IMR-90 (cell line): ENCODE measurements at regions not wholly inside any gene's neighbourhood (a gene's known extent, or its start where the extent isn't known, plus 50 kb on each side); places are given as distances from the start of the nearest gene placed in this dataset.

ENCODE experiments used
- ATAC-seq: fragments of 200-7000 bp; cut with Tn5 transposase; 2 replicates; pipeline ENCODE4 v1.9.1; 2020; ENCODE audit warnings: low read depth, mild to moderate bottlenecking, moderate library complexity
- BruUV-seq: library from RNA; stranded (reverse); fragments of 400-500 nt; replicated peaks from 2 replicates; lab custom pipeline; 2021; lab: Mats Ljungman, UMichigan
- CTCF ChIA-PET: fragments of 300-600 bp; formaldehyde crosslinking; extraction: SDS; loops from one replicate; lab custom pipeline; 2021; ENCODE audit warnings: antibody characterized with exemption; lab: Yijun Ruan, JAX
- POLR2A ChIA-PET: fragments of 300-600 bp; sonication (Branson Sonifier 250); formaldehyde crosslinking; loops from one replicate; lab custom pipeline; 2022; ENCODE audit warnings: antibody characterized with exemption; ENCODE audit not compliant: unreplicated experiment; lab: Charles Lee
- DNase-seq: peaks from one replicate; pipeline ENCODE4 v3.0.0; 2013
- H2AFZ ChIP-seq: replicated peaks from 2 replicates; pipeline ENCODE3; 2013; ENCODE audit warnings: low read length, mild to moderate bottlenecking; ENCODE audit not compliant: poor library complexity
- H2AK5ac ChIP-seq: 2 replicates; pipeline ENCODE4 v1.6.1; 2013; ENCODE audit warnings: low read depth, low read length, inconsistent platforms
- H2AK9ac ChIP-seq: replicated peaks from 2 replicates; pipeline ENCODE3; 2013; ENCODE audit warnings: mild to moderate bottlenecking, low read depth, low read length, moderate library complexity; ENCODE audit not compliant: poor library complexity
- H2BK120ac ChIP-seq: 2 replicates; pipeline ENCODE4 v1.6.1; 2013; ENCODE audit warnings: low read depth, low read length, inconsistent platforms
- H2BK15ac ChIP-seq: 3 replicates; pipeline ENCODE4 v1.6.1; 2013; ENCODE audit warnings: low read depth, low read length, inconsistent platforms
- H2BK20ac ChIP-seq: 2 replicates; pipeline ENCODE4 v1.6.1; 2013; ENCODE audit warnings: low read depth, mild to moderate bottlenecking, inconsistent platforms, low read length, moderate library complexity
- H2BK5ac ChIP-seq: 2 replicates; pipeline ENCODE4 v1.6.1; 2013; ENCODE audit warnings: mild to moderate bottlenecking, low read depth, low read length, inconsistent platforms; ENCODE audit not compliant: poor library complexity, severe bottlenecking
- H3K14ac ChIP-seq: replicated peaks from 2 replicates; pipeline ENCODE4 v1.6.1; 2013; ENCODE audit warnings: low read depth, low read length, inconsistent platforms
- H3K18ac ChIP-seq: 2 replicates; pipeline ENCODE4 v1.6.1; 2013; ENCODE audit warnings: low read depth, low read length, control low read depth
- H3K23ac ChIP-seq: 2 replicates; pipeline ENCODE4 v1.6.1; 2013; ENCODE audit warnings: low read depth, low read length, inconsistent platforms
- H3K27ac ChIP-seq: 2 replicates; pipeline ENCODE4 v1.5.1; 2013; ENCODE audit warnings: mild to moderate bottlenecking, control low read depth, low read length; ENCODE audit not compliant: insufficient read depth
- H3K27me3 ChIP-seq: 2 replicates; pipeline ENCODE4 v1.6.1; 2013; ENCODE audit warnings: low read length; ENCODE audit not compliant: control insufficient read depth, insufficient read depth
- H3K36me3 ChIP-seq: 2 replicates; pipeline ENCODE4 v1.6.1; 2013; ENCODE audit warnings: low read length, mixed read lengths; ENCODE audit not compliant: control insufficient read depth, insufficient read depth
- H3K4ac ChIP-seq: 2 replicates; pipeline ENCODE4 v1.6.1; 2013; ENCODE audit warnings: low read depth, low read length, inconsistent platforms
- H3K4me1 ChIP-seq: 2 replicates; pipeline ENCODE4 v1.6.1; 2013; ENCODE audit warnings: low read length, mixed read lengths; ENCODE audit not compliant: control insufficient read depth, insufficient read depth
- H3K4me2 ChIP-seq: 2 replicates; pipeline ENCODE4 v1.6.1; 2013; ENCODE audit warnings: low read depth, mild to moderate bottlenecking, control low read depth, low read length, moderate library complexity
- H3K4me3 ChIP-seq: 2 replicates; pipeline ENCODE4 v1.5.1; 2013; ENCODE audit warnings: low read depth, mild to moderate bottlenecking, control low read depth, low read length, moderate library complexity; ENCODE audit not compliant: insufficient read depth
- H3K56ac ChIP-seq: 2 replicates; pipeline ENCODE4 v1.6.1; 2013; ENCODE audit warnings: low read length, inconsistent platforms; ENCODE audit not compliant: insufficient read depth; ENCODE audit errors: extremely low read depth
- H3K79me1 ChIP-seq, 2 experiments: 2 replicates each; pipeline ENCODE4 v1.6.1; 2013; ENCODE audit warnings: low read length in 2 of 2, inconsistent platforms in 1 of 2, low read depth in 1 of 2
- H3K9ac ChIP-seq: 2 replicates; pipeline ENCODE4 v1.6.1; 2013; ENCODE audit warnings: low read depth, low read length, control low read depth
- H3K9me1 ChIP-seq: 2 replicates; pipeline ENCODE4 v1.6.1; 2013; ENCODE audit warnings: low read length, inconsistent platforms; ENCODE audit not compliant: insufficient read depth
- H3K9me3 ChIP-seq: 2 replicates; pipeline ENCODE4 v1.6.1; 2013; ENCODE audit warnings: low read length; ENCODE audit not compliant: control insufficient read depth, insufficient read depth
- H4K20me1 ChIP-seq: 2 replicates; pipeline ENCODE4 v1.6.1; 2013; ENCODE audit warnings: low read length, inconsistent platforms; ENCODE audit not compliant: insufficient read depth
- H4K5ac ChIP-seq: 2 replicates; pipeline ENCODE4 v1.6.1; 2013; ENCODE audit warnings: mild to moderate bottlenecking, low read depth, low read length, control low read depth
- H4K8ac ChIP-seq, 2 experiments: 2 replicates each; pipeline ENCODE4 v1.6.1; 2013; ENCODE audit warnings: low read depth in 2 of 2, low read length in 2 of 2, control low read depth in 1 of 2, inconsistent platforms in 1 of 2
- H4K91ac ChIP-seq: 2 replicates; pipeline ENCODE4 v1.6.1; 2013; ENCODE audit warnings: low read depth, low read length, inconsistent platforms; ENCODE audit not compliant: insufficient read depth
- BHLHE40 ChIP-seq: fragments of 150-350 bp; IDR thresholded peaks from 2 replicates; pipeline ENCODE4 v1.6.1; 2016; ENCODE audit warnings: mild to moderate bottlenecking, low read depth, low read length
- CEBPB ChIP-seq: IDR thresholded peaks from 2 replicates; pipeline ENCODE4 v1.6.1; 2012; ENCODE audit warnings: low read depth, low read length, improper control_type of control experiment
- CHD1 ChIP-seq: IDR thresholded peaks from 2 replicates; pipeline ENCODE4 v1.6.1; 2012; ENCODE audit warnings: low read depth, low read length, improper control_type of control experiment
- FOS ChIP-seq: fragments of 150-350 bp; IDR thresholded peaks from 2 replicates; pipeline ENCODE4 v1.6.1; 2016; ENCODE audit warnings: low read depth, low read length
- MAFK ChIP-seq: IDR thresholded peaks from 2 replicates; pipeline ENCODE4 v1.6.1; 2012; ENCODE audit warnings: low read depth, low read length, improper control_type of control experiment
- MAZ ChIP-seq: IDR thresholded peaks from 2 replicates; pipeline ENCODE4 v1.6.1; 2012; ENCODE audit warnings: low read depth, mild to moderate bottlenecking, low read length, improper control_type of control experiment, moderate library complexity, borderline replicate concordance
- MXI1 ChIP-seq: IDR thresholded peaks from 2 replicates; pipeline ENCODE4 v1.6.1; 2012; ENCODE audit warnings: low read depth, mild to moderate bottlenecking, low read length, moderate library complexity, borderline replicate concordance
- NFE2L2 ChIP-seq: fragments of 150-350 bp; IDR thresholded peaks from 2 replicates; pipeline ENCODE4 v1.6.1; 2016; ENCODE audit warnings: low read depth, mild to moderate bottlenecking, low read length
- POLR2A ChIP-seq: IDR thresholded peaks from 2 replicates; pipeline ENCODE4 v1.6.1; 2012; ENCODE audit warnings: mild to moderate bottlenecking, low read depth, low read length
- RAD21 ChIP-seq: IDR thresholded peaks from 2 replicates; pipeline ENCODE4 v1.6.1; 2012; ENCODE audit warnings: low read length, improper control_type of control experiment
- RCOR1 ChIP-seq: IDR thresholded peaks from 2 replicates; pipeline ENCODE4 v1.6.1; 2012; ENCODE audit warnings: mild to moderate bottlenecking, low read length, improper control_type of control experiment; ENCODE audit not compliant: insufficient replicate concordance
- RFX5 ChIP-seq: IDR thresholded peaks from 2 replicates; pipeline ENCODE4 v1.8.0; 2012; ENCODE audit warnings: low read depth, mild to moderate bottlenecking, low read length, moderate library complexity
- SMC3 ChIP-seq: fragments of 150-350 bp; IDR thresholded peaks from 2 replicates; pipeline ENCODE4 v1.6.1; 2016; ENCODE audit warnings: low read depth, mild to moderate bottlenecking, antibody characterized with exemption, low read length, moderate library complexity
- WGBS, 2 experiments: methylation state at CpG; one replicate each; pipeline versions ENCODE4 v1.1.5 to v1.1.7; 2013; ENCODE audit warnings: missing lambda C conversion rate in 2 of 2; ENCODE audit not compliant: insufficient read length in 1 of 2; ENCODE audit errors: extremely low coverage in 2 of 2; 5-methylcytosine and 5-hydroxymethylcytosine counted together
- dilution Hi-C: fragments of 300-500 bp; cut with HindIII; formaldehyde crosslinking; loops from one replicate; pipeline ENCODE4 v1.14.3; 2018; ENCODE audit warnings: low sequenced_read_pairs; ENCODE audit not compliant: unreplicated experiment
- in situ Hi-C: fragments of 300-500 bp; cut with MboI; formaldehyde crosslinking; loops from 3 replicates; pipeline ENCODE4 v1.14.3; 2019; ENCODE audit warnings: low sequenced_read_pairs, inconsistent platforms, mixed read lengths
- intact Hi-C: fragments of 100-400 bp; cut with micrococcal nuclease; formaldehyde crosslinking; loops from 2 replicates; pipeline ENCODE4 v1.10.0; 2022
- TF ChIP-seq, protein P1 (sequence below): fragments of 150-350 bp; IDR thresholded peaks from 2 replicates; pipeline ENCODE4 v1.6.1; 2016; ENCODE audit warnings: low read depth, mild to moderate bottlenecking, low read length, moderate library complexity, borderline replicate concordance
- TF ChIP-seq, protein P2 (sequence below): conservative IDR thresholded peaks from 2 replicates; pipeline ENCODE4 v1.5.1; 2012; ENCODE audit warnings: mild to moderate bottlenecking, low read depth, low read length, improper control_type of control experiment
- TF ChIP-seq, protein P3 (sequence below): fragments of 150-350 bp; IDR thresholded peaks from 2 replicates; pipeline ENCODE4 v1.6.1; 2017; ENCODE audit warnings: mild to moderate bottlenecking, antibody characterized with exemption, low read length, low read depth

- Histone ChIP-seq H3K56ac (no peak overlapping the region), H4K5ac (no peak overlapping the region), H3K14ac (no peak overlapping the region), H2BK5ac (no peak overlapping the region), H2AFZ (no peak overlapping the region), H3K9me1 (no peaks in the 10 kb centered on the region), H2AK5ac (no peak overlapping the region), H3K9me3 (no peaks in the 10 kb centered on the region), H3K4me2 (no peak overlapping the region), H3K36me3 (no peaks in the 10 kb centered on the region), H3K27me3 (no peaks in the 10 kb centered on the region), H3K79me1 (no peaks in the 10 kb centered on the region), H2AK9ac (no peak overlapping the region), H3K18ac (no peak overlapping the region), H3K4me1 (no peaks in the 10 kb centered on the region), H4K8ac (no peak overlapping the region), H3K4ac (no peak overlapping the region), H3K23ac (no peak overlapping the region), H2BK120ac (no peak overlapping the region), H4K91ac (no peak overlapping the region), H3K27ac (no peak overlapping the region), H4K20me1 (no peaks in the 10 kb centered on the region), H3K4me3 (no peak overlapping the region), H2BK15ac (no peak overlapping the region), H3K9ac (no peak overlapping the region), H2BK20ac (no peak overlapping the region)
- TF ChIP-seq BHLHE40 (no peak), SMC3 (no peak), RFX5 (no peak), MAFK (no peak), MXI1 (no peak), POLR2A (no peak), CEBPB (no peak), RCOR1 (no peak), NFE2L2 (no peak), FOS (no peak), RAD21 (no peak), MAZ (no peak), CHD1 (no peak)
- TF ChIP-seq, protein P1, sequence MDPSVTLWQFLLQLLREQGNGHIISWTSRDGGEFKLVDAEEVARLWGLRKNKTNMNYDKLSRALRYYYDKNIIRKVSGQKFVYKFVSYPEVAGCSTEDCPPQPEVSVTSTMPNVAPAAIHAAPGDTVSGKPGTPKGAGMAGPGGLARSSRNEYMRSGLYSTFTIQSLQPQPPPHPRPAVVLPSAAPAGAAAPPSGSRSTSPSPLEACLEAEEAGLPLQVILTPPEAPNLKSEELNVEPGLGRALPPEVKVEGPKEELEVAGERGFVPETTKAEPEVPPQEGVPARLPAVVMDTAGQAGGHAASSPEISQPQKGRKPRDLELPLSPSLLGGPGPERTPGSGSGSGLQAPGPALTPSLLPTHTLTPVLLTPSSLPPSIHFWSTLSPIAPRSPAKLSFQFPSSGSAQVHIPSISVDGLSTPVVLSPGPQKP = no peak
- TF ChIP-seq, protein P2, sequence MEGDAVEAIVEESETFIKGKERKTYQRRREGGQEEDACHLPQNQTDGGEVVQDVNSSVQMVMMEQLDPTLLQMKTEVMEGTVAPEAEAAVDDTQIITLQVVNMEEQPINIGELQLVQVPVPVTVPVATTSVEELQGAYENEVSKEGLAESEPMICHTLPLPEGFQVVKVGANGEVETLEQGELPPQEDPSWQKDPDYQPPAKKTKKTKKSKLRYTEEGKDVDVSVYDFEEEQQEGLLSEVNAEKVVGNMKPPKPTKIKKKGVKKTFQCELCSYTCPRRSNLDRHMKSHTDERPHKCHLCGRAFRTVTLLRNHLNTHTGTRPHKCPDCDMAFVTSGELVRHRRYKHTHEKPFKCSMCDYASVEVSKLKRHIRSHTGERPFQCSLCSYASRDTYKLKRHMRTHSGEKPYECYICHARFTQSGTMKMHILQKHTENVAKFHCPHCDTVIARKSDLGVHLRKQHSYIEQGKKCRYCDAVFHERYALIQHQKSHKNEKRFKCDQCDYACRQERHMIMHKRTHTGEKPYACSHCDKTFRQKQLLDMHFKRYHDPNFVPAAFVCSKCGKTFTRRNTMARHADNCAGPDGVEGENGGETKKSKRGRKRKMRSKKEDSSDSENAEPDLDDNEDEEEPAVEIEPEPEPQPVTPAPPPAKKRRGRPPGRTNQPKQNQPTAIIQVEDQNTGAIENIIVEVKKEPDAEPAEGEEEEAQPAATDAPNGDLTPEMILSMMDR = no peak
- TF ChIP-seq, protein P3, sequence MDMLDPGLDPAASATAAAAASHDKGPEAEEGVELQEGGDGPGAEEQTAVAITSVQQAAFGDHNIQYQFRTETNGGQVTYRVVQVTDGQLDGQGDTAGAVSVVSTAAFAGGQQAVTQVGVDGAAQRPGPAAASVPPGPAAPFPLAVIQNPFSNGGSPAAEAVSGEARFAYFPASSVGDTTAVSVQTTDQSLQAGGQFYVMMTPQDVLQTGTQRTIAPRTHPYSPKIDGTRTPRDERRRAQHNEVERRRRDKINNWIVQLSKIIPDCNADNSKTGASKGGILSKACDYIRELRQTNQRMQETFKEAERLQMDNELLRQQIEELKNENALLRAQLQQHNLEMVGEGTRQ = no peak
- in situ Hi-C loops (no loop called here), intact Hi-C loops (no loop called here), dilution Hi-C loops (no loop called here)
- ATAC-seq = no peak
- CTCF ChIA-PET = no interaction called here
- no TSS peak for BruUV-seq
- POLR2A ChIA-PET = no interaction called here
- no peak for DNase-seq
- WGBS, 2 experiments = 13% methylated on average over 1 of the region's 1 CpG; no CpG with 5 or more reads in 1 of the 2 experiments
These were observed 306.6 kb downstream of the CTH start for GRCh38 chr1:70717656-70718055.
